Mesothelial cell of epicardium (in vitro differentiated cells): ENCODE measurements at regions not wholly inside any gene's neighbourhood (a gene's known extent, or its start where the extent isn't known, plus 50 kb on each side); places are given as distances from the start of the nearest gene placed in this dataset.

Source experiments
- DNase-seq, 2 experiments: peaks; one replicate each; pipeline ENCODE4 v3.0.0; 2021; ENCODE audit warnings: low spot score in 2 of 2; ENCODE audit not compliant: unreplicated experiment in 2 of 2
- H3K27ac Mint-ChIP-seq: 2 replicates; pipeline ENCODE4 v1.8.0; 2021; ENCODE audit warnings: mixed read lengths
- H3K27me3 Mint-ChIP-seq: 2 replicates; pipeline ENCODE4 v1.8.0; 2021; ENCODE audit warnings: low read depth, mixed read lengths
- H3K36me3 Mint-ChIP-seq: 2 replicates; pipeline ENCODE4 v1.8.0; 2021; ENCODE audit warnings: mixed read lengths
- H3K4me1 Mint-ChIP-seq: 2 replicates; pipeline ENCODE4 v1.8.0; 2021; ENCODE audit warnings: mixed read lengths
- H3K4me3 Mint-ChIP-seq: 2 replicates; pipeline ENCODE4 v1.8.0; 2021; ENCODE audit warnings: mild to moderate bottlenecking, moderate library complexity, mixed read lengths
- H3K9me3 Mint-ChIP-seq: 2 replicates; pipeline ENCODE4 v1.8.0; 2021; ENCODE audit warnings: mixed read lengths
- CTCF ChIP-seq: fragments of 200-600 bp; sonication (generic); IDR thresholded peaks from one replicate; pipeline ENCODE4 v1.5.0; 2021; ENCODE audit warnings: antibody characterized with exemption; ENCODE audit not compliant: unreplicated experiment

- no peaks in the 10 kb centered on the region for H3K36me3 Mint-ChIP-seq
These were observed 113.2 kb upstream of the RAG2 start for GRCh38 chr11:36711104-36711825.

More at GRCh38 chr11:36711104-36711825, 113.2 kb upstream of the RAG2 start:
- H3K9me3 Mint-ChIP-seq = no peaks in the 10 kb centered on the region
- no peak overlapping the region for H3K4me3 Mint-ChIP-seq
- no peaks in the 10 kb centered on the region for H3K4me1 Mint-ChIP-seq
- TF ChIP-seq CTCF = no peak
- no peak overlapping the region for H3K27ac Mint-ChIP-seq
- no peak for DNase-seq
- H3K27me3 Mint-ChIP-seq = peaks cover 42% of the 10 kb centered on the region
